Mesodermal cell (in vitro differentiated cells): ENCODE measurements at regions not wholly inside any gene's neighbourhood (a gene's known extent, or its start where the extent isn't known, plus 50 kb on each side); places are given as distances from the start of the nearest gene placed in this dataset.

Experiments
- H3K27ac ChIP-seq: 2 replicates; pipeline ENCODE4 v1.7.0; 2013; ENCODE audit warnings: mild to moderate bottlenecking, low read depth, low read length, moderate library complexity; ENCODE audit not compliant: severe bottlenecking
- H3K36me3 ChIP-seq: 2 replicates; pipeline ENCODE4 v1.7.1; 2013; ENCODE audit warnings: mild to moderate bottlenecking, low read length, moderate library complexity; ENCODE audit not compliant: control insufficient read depth, insufficient read depth
- H3K4me1 ChIP-seq: one replicate; pipeline ENCODE4 v1.7.1; 2013; ENCODE audit warnings: mild to moderate bottlenecking, low read length; ENCODE audit not compliant: insufficient read depth, control insufficient read depth, poor library complexity, severe bottlenecking
- H3K4me3 ChIP-seq: 2 replicates; pipeline ENCODE4 v1.7.0; 2013; ENCODE audit warnings: low read length, control low read depth, mild to moderate bottlenecking; ENCODE audit not compliant: insufficient read depth, poor library complexity, severe bottlenecking; ENCODE audit errors: extremely low read depth
- H3K9me3 ChIP-seq: 2 replicates; pipeline ENCODE4 v1.7.1; 2013; ENCODE audit warnings: mild to moderate bottlenecking, low read length, moderate library complexity; ENCODE audit not compliant: control insufficient read depth
- WGBS, 2 experiments: methylation state at CpG; one replicate each; pipeline ENCODE4 v1.1.5; 2013; ENCODE audit warnings: missing lambda C conversion rate in 2 of 2; ENCODE audit not compliant: insufficient coverage in 2 of 2; 5-methylcytosine and 5-hydroxymethylcytosine counted together

DNA sequence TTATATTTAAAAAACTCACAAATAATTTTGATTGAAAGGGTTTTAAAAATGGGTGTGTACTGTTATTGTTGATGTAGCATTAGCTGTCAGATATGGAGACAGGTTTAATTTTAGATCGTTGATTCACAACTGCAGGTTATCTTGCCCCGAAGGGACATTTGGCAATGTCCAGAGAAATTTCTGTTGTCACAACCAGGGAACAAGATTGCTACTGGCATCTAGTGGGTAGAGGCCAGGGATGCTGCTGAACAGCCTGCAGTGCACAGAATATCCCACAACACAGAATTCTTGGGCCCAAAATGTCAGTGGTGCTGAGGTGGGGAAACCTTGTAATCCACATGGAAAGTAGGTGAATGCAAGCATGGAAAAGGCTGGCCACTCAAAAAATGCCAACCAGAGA lies 114.9 kb downstream of the MAGEB17 start:
- no peaks in the 10 kb centered on the region for H3K4me1 ChIP-seq
- WGBS, 2 experiments, result 86% methylated on average over 1 of the region's 2 CpGs; no CpG with 5 or more reads in 1 of the 2 experiments
- no peaks in the 10 kb centered on the region for H3K36me3 ChIP-seq
- H3K27ac ChIP-seq, result no peak overlapping the region
- no peaks in the 10 kb centered on the region for H3K9me3 ChIP-seq
- no peak overlapping the region for H3K4me3 ChIP-seq

DNA sequence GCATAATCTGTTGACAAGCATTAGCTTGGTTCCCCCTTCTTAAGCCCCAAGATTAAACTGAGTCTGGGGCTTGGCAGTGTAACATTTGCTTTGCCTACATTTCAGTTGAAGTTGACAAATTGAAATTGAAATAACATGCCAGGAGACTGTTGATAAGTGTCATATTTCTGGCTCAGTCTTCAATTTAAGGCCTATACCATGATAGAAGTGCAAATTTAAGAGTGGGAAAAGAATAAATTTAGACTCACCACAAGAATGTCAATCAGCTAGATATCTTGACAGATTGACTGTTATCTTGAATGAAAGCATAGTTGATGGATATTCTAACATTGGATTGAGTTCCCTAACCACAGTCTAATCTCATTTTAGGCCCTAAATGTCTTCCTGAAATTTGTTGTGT lies 117.6 kb downstream of the MAGEB17 start:
- no peaks in the 10 kb centered on the region for H3K4me1 ChIP-seq
- no peaks in the 10 kb centered on the region for H3K36me3 ChIP-seq
- H3K27ac ChIP-seq, result no peak overlapping the region
- no peaks in the 10 kb centered on the region for H3K9me3 ChIP-seq
- H3K4me3 ChIP-seq, result no peak overlapping the region

DNA sequence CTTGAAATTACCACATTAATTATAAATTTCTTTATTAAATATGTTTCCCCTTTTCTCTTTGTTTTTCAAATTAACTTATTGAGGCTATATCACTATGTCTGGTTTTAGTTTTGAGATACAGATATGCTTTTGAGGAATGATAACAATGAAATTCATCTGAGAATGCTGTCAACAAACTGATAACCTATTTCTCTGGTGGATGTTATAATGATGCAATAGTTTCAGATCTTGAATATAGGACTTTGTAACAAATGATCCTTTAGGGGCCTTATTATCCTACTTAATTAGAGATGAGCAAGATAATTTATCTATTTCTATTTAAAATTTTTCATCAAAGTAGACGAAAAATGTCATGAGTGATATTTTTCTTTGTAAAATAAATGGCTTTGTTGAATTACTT lies 123.7 kb downstream of the MAGEB17 start:
- no peaks in the 10 kb centered on the region for H3K36me3 ChIP-seq
- H3K27ac ChIP-seq, result no peak overlapping the region
- H3K4me3 ChIP-seq, result no peak overlapping the region
- no peaks in the 10 kb centered on the region for H3K9me3 ChIP-seq
- whole genome bisulfite sequencing, 2 experiments, result no CpG with 5 or more reads among the region's 1 CpG
- H3K4me1 ChIP-seq, result no peaks in the 10 kb centered on the region

DNA sequence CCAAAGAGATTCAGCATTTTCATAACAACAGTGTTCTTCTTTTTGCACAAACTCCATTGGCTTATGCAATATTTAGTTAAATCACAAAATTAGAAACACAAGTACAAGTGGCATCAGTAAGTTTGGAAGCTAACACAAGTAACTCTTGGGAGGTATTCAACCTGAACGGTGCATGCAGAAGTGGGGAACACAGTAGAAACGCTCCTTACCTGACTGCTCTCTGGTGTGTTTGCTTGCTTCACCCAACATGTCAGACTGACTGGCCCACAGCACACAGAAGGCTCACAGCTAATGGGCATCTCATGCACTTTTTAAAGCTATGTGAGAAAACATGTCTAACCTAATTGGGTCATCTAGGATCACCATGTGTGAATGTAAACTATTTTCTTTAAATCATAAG lies 133.6 kb downstream of the MAGEB17 start:
- Histone ChIP-seq H3K4me1 (no peaks in the 10 kb centered on the region), H3K27ac (no peak overlapping the region), H3K9me3 (no peaks in the 10 kb centered on the region), H3K36me3 (no peaks in the 10 kb centered on the region), H3K4me3 (no peak overlapping the region)
- WGBS, 2 experiments, result 90% methylated on average over 2 of the region's 2 CpGs; no CpG with 5 or more reads in 1 of the 2 experiments

DNA sequence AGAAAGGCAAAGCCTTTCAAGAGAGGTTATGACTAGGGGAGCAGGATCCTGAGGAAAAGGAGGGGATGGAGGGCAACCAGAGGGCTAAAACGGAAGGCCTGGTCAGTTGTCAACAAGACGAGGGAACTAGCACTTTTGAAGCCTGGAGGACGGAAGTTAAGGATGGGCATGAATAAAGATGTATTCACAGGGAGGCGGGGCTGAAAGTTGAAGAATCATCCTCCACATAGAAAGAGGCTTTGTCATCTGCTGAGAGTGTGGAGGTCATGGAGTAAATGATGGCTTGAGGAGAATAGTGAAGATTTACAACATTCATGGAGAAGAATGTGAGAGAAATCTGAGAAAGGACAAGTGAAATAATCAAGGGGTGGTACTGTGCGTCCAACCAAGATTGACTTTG lies 137.5 kb downstream of the MAGEB17 start:
- Histone ChIP-seq H3K9me3 (no peaks in the 10 kb centered on the region), H3K4me1 (no peaks in the 10 kb centered on the region), H3K36me3 (no peaks in the 10 kb centered on the region), H3K4me3 (no peak overlapping the region), H3K27ac (no peak overlapping the region)
- 100% methylated on average over 1 of the region's 5 CpGs for WGBS, 2 experiments

DNA sequence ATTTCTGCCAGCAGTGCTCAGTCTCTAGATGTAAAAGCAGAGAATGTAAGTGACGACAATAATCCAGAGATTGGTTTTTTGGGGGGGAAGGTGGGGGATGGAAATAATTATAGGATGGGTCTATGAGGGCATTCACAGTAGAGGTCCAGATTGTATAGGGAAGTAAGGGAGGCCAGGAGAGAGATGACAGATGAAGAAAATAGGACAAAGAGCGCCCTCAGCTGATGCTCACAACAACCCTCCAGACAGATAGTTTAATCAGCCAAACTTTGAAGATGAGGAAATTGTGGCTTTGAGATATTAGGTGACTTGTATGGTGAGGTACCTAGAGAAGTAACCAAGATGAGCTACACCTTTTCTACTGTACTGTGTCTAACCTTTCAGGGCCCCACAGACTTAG lies 137.9 kb downstream of the MAGEB17 start:
- Histone ChIP-seq H3K9me3 (no peaks in the 10 kb centered on the region), H3K4me1 (no peaks in the 10 kb centered on the region), H3K36me3 (no peaks in the 10 kb centered on the region), H3K4me3 (no peak overlapping the region), H3K27ac (no peak overlapping the region)
- WGBS, 2 experiments, result 100% methylated on average over 1 of the region's 2 CpGs

DNA sequence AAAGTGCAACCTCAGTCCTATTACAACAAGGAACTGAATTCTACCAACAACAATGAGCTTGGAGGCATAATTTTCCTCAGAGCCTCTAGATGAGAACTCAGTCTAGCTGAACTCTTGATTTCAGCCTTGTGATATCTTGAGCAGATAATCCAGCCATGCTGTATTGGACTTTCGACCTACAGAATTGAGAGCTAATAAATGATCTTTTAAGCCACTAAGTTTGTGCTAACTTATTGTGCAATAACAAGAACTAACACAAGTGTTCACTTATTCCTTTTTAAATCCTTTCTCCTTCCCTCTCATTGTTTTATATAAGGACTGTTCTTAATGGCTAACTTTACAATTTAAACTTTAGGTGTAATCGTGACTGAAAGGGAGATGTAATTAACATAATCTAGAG lies 140.7 kb downstream of the MAGEB17 start:
- no peaks in the 10 kb centered on the region for H3K9me3 ChIP-seq
- H3K4me1 ChIP-seq, result no peaks in the 10 kb centered on the region
- H3K27ac ChIP-seq, result no peak overlapping the region
- no CpG with 5 or more reads among the region's 2 CpGs for WGBS, 2 experiments
- no peaks in the 10 kb centered on the region for H3K36me3 ChIP-seq
- H3K4me3 ChIP-seq, result no peak overlapping the region

DNA sequence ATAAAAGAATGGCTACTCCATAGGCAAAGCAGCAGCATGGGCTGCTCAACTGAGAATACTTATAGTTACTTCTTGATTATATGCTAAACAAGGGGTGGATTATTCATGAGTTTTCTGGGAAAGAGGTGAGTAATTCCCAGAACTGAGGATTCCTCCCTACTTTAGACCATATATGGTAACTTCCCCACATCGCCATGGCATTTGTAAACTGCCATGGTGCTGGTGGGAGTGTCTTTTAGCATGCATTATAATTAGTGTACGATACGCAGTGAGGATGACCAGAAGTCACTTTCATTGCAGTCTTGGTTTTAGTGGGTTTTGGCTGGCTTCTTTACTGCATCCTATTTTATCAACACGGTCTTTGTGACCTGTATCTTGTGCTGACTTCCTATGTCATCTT lies 141.5 kb downstream of the MAGEB17 start:
- Histone ChIP-seq H3K27ac (no peak overlapping the region), H3K4me1 (no peaks in the 10 kb centered on the region), H3K9me3 (no peaks in the 10 kb centered on the region), H3K4me3 (no peak overlapping the region), H3K36me3 (no peaks in the 10 kb centered on the region)
- 90% methylated on average over 2 of the region's 4 CpGs; no CpG with 5 or more reads in 1 of the 2 experiments for WGBS, 2 experiments

DNA sequence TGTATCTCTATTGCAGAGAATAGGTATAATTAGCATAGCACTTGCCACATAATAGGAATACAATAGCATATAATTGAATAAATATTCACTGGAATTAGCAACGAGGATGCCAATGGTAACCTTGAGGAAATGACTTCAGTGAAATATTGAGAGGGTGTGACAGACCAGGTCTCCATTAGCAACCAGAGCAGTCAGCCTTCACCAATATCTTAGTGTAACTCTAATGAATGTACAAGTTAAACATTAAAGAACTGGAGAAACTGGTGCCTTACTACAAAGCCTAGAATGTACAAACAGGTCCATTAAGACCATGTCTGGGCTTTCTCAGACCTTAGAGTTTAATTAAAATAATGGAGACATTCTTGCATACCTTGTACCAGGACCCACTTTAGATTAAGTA lies 143.0 kb downstream of the MAGEB17 start:
- Histone ChIP-seq H3K4me1 (no peaks in the 10 kb centered on the region), H3K36me3 (no peaks in the 10 kb centered on the region), H3K4me3 (no peak overlapping the region), H3K9me3 (no peaks in the 10 kb centered on the region), H3K27ac (no peak overlapping the region)
- WGBS, 2 experiments, result no CpG with 5 or more reads among the region's 1 CpG

DNA sequence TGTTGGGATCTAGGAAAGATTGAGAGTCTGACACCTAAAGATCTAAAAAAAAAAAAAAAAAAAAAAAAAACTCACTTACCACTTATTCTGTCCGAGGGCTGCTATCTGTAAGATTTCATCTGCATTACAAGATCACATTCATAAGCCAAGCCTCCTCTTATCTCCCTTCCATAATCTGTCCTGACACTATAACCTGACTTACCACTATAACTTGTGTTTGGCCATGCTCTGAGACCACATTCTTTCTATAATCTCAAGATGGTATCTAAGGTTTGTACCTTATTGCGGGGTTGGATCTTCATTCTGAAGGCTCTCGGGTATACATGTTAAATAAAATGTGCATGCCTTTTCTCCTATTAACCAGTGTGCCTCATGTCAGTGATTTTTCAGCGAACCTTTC lies 144.4 kb downstream of the MAGEB17 start:
- no peaks in the 10 kb centered on the region for H3K36me3 ChIP-seq
- no peaks in the 10 kb centered on the region for H3K4me1 ChIP-seq
- no peak overlapping the region for H3K27ac ChIP-seq
- WGBS, 2 experiments, result no CpG with 5 or more reads among the region's 4 CpGs
- no peak overlapping the region for H3K4me3 ChIP-seq
- H3K9me3 ChIP-seq, result no peaks in the 10 kb centered on the region

DNA sequence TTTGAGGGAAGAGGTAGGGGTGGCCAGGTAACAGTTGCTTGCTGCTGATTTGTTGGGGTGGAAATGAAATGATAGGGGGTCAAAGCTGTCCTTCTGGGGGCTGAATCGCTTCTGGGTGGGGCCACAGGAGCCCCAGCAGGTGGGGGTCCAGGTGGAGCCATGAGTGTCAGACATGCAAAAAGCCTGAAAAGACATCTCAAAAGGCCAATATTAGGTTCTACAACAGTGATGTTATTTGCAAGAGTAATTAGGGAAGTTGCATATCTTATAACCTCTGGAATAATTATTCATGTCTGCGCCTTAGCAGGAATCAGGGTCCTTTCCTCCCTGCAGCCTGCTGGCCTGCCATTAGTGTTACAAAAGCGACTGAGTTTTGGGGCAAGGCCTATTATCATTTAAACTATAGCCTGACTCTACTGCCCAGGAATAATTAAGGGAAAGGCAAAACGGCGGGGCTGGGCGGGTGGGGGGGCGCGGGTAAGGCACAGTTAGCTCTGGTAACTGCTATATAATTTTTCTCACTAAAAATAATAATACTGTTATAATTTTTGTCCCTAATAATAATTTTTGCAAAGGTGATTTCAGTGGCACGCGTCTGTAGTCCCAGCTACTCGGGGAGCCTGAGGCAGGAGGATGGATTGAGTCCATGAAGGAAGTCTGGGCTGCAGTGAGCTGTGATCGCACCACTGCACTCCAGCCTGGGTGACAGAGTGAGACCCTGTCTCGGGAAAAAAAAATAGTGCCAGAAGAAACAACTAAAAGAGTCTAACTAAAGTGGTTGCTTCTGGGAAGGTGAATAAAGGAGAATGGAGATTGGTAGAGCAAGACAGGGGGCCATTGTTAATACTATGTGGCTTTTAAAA lies 145.7 kb downstream of the MAGEB17 start:
- WGBS, 2 experiments, result no CpG with 5 or more reads among the region's 13 CpGs
- Histone ChIP-seq H3K4me3 (no peak overlapping the region), H3K9me3 (no peaks in the 10 kb centered on the region), H3K27ac (no peak overlapping the region), H3K4me1 (no peaks in the 10 kb centered on the region), H3K36me3 (no peaks in the 10 kb centered on the region)
